Common myeloid progenitor, CD34-positive (primary cell): ENCODE measurements at regions not wholly inside any gene's neighbourhood (a gene's known extent, or its start where the extent isn't known, plus 50 kb on each side); places are given as distances from the start of the nearest gene placed in this dataset.
"Not testable (repeated sequence)": the region's sequence is repeated elsewhere in the genome, so short reads cannot be mapped to it uniquely, and the experiment has no call there.

Experiments used
- CTCF ChIA-PET: fragments of 350-600 bp; sonication (Branson Sonifier 250); formaldehyde crosslinking; loops from one replicate; lab custom pipeline; 2021; ENCODE audit warnings: antibody characterized with exemption; lab: Charles Lee
- POLR2A ChIA-PET: fragments of 350-600 bp; sonication (Branson Sonifier 250); formaldehyde crosslinking; loops from one replicate; lab custom pipeline; 2021; ENCODE audit warnings: antibody characterized with exemption; lab: Charles Lee
- DNase-seq, 3 donors: peaks; one replicate each; pipeline versions ENCODE4 v3.0.0 to v3.0.0-alpha.2; 2013
- H3K27ac ChIP-seq, 2 experiments: 1 replicate in 1 of 2; 2 replicates in 1 of 2; pipeline ENCODE4 v1.7.0; 2013; ENCODE audit warnings: inconsistent platforms in 2 of 2, low read length in 2 of 2, mild to moderate bottlenecking in 2 of 2, low read depth in 1 of 2, moderate library complexity in 1 of 2; ENCODE audit not compliant: severe bottlenecking in 2 of 2, insufficient read depth in 1 of 2, poor library complexity in 1 of 2
- H3K27me3 ChIP-seq, 5 experiments: replicated peaks in 2 of 5; 1 replicate in 3 of 5; 2 replicates in 2 of 5; pipeline versions ENCODE4 v1.6.1 to v1.7.0; 2013; ENCODE audit warnings: low read length in 4 of 5, mild to moderate bottlenecking in 2 of 5, moderate library complexity in 2 of 5, inconsistent platforms in 1 of 5; ENCODE audit not compliant: insufficient read depth in 5 of 5, control insufficient read depth in 4 of 5
- H3K36me3 ChIP-seq, 4 experiments: 1 replicate in 2 of 4; 2 replicates in 2 of 4; pipeline versions ENCODE4 v1.6.1 to v1.7.0; 2013; ENCODE audit warnings: low read length in 3 of 4, control low read depth in 1 of 4, mild to moderate bottlenecking in 1 of 4; ENCODE audit not compliant: control insufficient read depth in 4 of 4, insufficient read depth in 4 of 4
- H3K4me1 ChIP-seq, 4 experiments: 1 replicate in 3 of 4; 2 replicates in 1 of 4; pipeline versions ENCODE4 v1.6.1 to v1.7.1; 2013; ENCODE audit warnings: low read length in 3 of 4, mild to moderate bottlenecking in 3 of 4, control low read depth in 1 of 4, inconsistent platforms in 1 of 4, moderate library complexity in 1 of 4; ENCODE audit not compliant: control insufficient read depth in 4 of 4, insufficient read depth in 4 of 4; ENCODE audit errors: control extremely low read depth in 1 of 4
- H3K4me3 ChIP-seq, 7 experiments: 1 replicate in 4 of 7; 2 replicates in 3 of 7; pipeline versions ENCODE4 v1.5.1 to v1.7.0; 2013; ENCODE audit warnings: mild to moderate bottlenecking in 7 of 7, low read length in 6 of 7, moderate library complexity in 6 of 7, inconsistent platforms in 2 of 7, low read depth in 2 of 7, control low read depth in 1 of 7; ENCODE audit not compliant: insufficient read depth in 4 of 7, control insufficient read depth in 1 of 7; ENCODE audit errors: extremely low read depth in 1 of 7
- H3K9me3 ChIP-seq, 5 experiments: 1 replicate in 4 of 5; 2 replicates in 1 of 5; pipeline versions ENCODE4 v1.6.1 to v1.7.1; 2013; ENCODE audit warnings: low read length in 4 of 5, mild to moderate bottlenecking in 2 of 5, inconsistent platforms in 1 of 5, low read depth in 1 of 5, moderate library complexity in 1 of 5; ENCODE audit not compliant: control insufficient read depth in 4 of 5, insufficient read depth in 2 of 5; ENCODE audit errors: control extremely low read depth in 1 of 5
- WGBS: methylation state at CpG from one replicate; pipeline ENCODE4 v1.1.5; 2013; ENCODE audit not compliant: insufficient coverage; 5-methylcytosine and 5-hydroxymethylcytosine counted together

DNA sequence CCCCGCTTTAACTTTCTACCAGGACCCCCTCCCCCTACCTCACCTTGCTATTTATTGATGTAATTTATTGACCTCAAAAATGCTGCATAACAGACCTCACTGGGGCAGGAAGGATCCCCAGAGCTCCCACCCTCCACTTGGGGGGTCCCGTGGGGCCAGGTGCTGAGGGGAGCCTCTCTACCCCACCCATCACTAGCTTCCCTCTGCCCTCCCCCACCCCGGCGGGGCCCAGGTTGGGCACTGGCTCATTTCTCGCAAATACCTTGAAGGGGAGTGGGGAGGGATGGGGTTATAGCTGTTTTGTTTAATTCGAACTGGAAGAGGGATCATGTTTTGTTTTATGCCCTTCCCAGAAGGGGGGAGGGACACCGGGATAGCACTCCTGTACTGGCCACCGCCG lies 125.8 kb downstream of the KLHL28 start:
- H3K27ac ChIP-seq, DNase-seq, POLR2A ChIA-PET, H3K4me1 ChIP-seq, H3K9me3 ChIP-seq, H3K36me3 ChIP-seq, H3K27me3 ChIP-seq, H3K4me3 ChIP-seq, CTCF ChIA-PET: not testable (repeated sequence)
- WGBS = no CpG with 5 or more reads among the region's 9 CpGs

GRCh38 chr14:44833376-44834060 lies 128.2 kb downstream of the KLHL28 start:
- WGBS = no CpG with 5 or more reads among the region's 1 CpG

GRCh38 chr14:44830371-44830770 lies 131.4 kb downstream of the KLHL28 start:
- peaks cover 0 to 8% (median 0%) of the 10 kb centered on the region in 5 experiments for H3K27me3 ChIP-seq
- DNase-seq = no peak
- H3K4me3 ChIP-seq = no peak overlapping the region
- no CpG with 5 or more reads among the region's 1 CpG for WGBS
- H3K9me3 ChIP-seq = no peaks in the 10 kb centered on the region
- H3K4me1 ChIP-seq = no peaks in the 10 kb centered on the region
- no peak overlapping the region for H3K27ac ChIP-seq
- ChIA-PET CTCF (no interaction called here), POLR2A (no interaction called here)
- no peaks in the 10 kb centered on the region for H3K36me3 ChIP-seq

More at GRCh38 chr14:44833376-44834060, 128.2 kb downstream of the KLHL28 start:
- ChIA-PET CTCF (no interaction called here), POLR2A (no interaction called here)
- no peaks in the 10 kb centered on the region for H3K4me1 ChIP-seq
- H3K27me3 ChIP-seq = peaks cover 0 to 10% (median 0%) of the 10 kb centered on the region in 5 experiments
- H3K27ac ChIP-seq = no peak overlapping the region
- H3K4me3 ChIP-seq = no peak overlapping the region
- H3K36me3 ChIP-seq = no peaks in the 10 kb centered on the region
- DNase-seq = no peak
- no peaks in the 10 kb centered on the region for H3K9me3 ChIP-seq

GRCh38 chr14:44829021-44829420 lies 132.7 kb downstream of the KLHL28 start:
- CTCF ChIA-PET = interaction anchor here (1.4 kb wide), 1 partner anchor 11 kb away, joined by 3 read pairs; no protein-coding TSS in a partner anchor

GRCh38 chr14:44828023-44828422 lies 133.7 kb downstream of the KLHL28 start:
- POLR2A ChIA-PET = no interaction called here
- Histone ChIP-seq H3K36me3 (no peaks in the 10 kb centered on the region), H3K9me3 (no peaks in the 10 kb centered on the region), H3K4me1 (no peaks in the 10 kb centered on the region), H3K4me3 (no peak overlapping the region), H3K27me3 (peaks cover 0 to 8% (median 0%) of the 10 kb centered on the region in 5 experiments), H3K27ac (no peak overlapping the region)
- CTCF ChIA-PET = no interaction called here
- WGBS = no CpG with 5 or more reads among the region's 1 CpG
- DNase-seq = no peak

More at GRCh38 chr14:44829021-44829420, 132.7 kb downstream of the KLHL28 start:
- DNase-seq = no peak
- POLR2A ChIA-PET = interaction anchor here (0.7 kb wide), 1 partner anchor 489 kb away, joined by 3 read pairs; no protein-coding TSS in a partner anchor
- H3K4me1 ChIP-seq = no peaks in the 10 kb centered on the region
- H3K27me3 ChIP-seq = peaks cover 0 to 8% (median 0%) of the 10 kb centered on the region in 5 experiments
- no peak overlapping the region for H3K27ac ChIP-seq
- 100% methylated on average over 1 of the region's 1 CpG for WGBS
- no peaks in the 10 kb centered on the region for H3K36me3 ChIP-seq
- no peaks in the 10 kb centered on the region for H3K9me3 ChIP-seq
- no peak overlapping the region for H3K4me3 ChIP-seq

DNA sequence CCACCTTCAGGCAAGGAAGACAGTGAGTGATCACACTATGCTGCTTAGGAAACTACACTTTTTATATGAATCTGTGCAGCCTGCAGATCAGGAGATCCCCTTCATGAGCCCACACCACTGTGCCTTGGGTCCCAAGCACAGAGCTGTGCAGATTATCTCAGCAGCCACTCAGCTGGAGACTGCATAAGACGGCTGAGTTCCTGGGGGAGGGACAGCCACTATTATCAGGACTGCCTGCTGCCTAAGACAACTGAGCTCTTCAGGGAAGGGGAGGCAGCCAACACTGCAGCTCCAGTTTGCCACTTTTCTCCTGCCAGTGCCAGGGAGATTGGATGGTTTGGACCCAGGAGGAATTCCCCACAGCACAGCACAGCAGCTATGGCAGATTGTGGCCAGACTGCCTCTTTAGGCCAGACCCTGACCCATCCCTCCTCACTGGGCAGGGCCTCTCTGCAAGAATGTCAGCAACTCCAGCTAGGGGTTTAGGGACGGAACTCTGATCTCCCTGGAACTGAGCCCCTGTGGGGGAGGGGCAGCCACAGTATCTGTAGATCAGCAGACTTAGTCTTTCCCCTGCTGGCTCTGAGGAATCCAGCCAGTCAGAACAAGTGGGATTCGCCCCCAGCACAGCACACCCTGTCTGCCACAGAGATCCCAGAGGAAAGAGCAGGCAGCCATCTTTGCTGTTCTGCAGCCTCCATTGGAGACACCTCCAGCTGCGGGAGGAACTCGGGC lies 141.3 kb downstream of the KLHL28 start:
- H3K9me3 ChIP-seq = no peaks in the 10 kb centered on the region
- WGBS = 97% methylated on average over 3 of the region's 5 CpGs
- CTCF ChIA-PET = no interaction called here
- peaks cover 0 to 3% (median 0%) of the 10 kb centered on the region in 5 experiments for H3K27me3 ChIP-seq
- H3K4me3 ChIP-seq = no peak overlapping the region
- no peak overlapping the region for H3K27ac ChIP-seq
- H3K4me1 ChIP-seq = no peaks in the 10 kb centered on the region
- POLR2A ChIA-PET = no interaction called here
- no peak for DNase-seq
- H3K36me3 ChIP-seq = no peaks in the 10 kb centered on the region

DNA sequence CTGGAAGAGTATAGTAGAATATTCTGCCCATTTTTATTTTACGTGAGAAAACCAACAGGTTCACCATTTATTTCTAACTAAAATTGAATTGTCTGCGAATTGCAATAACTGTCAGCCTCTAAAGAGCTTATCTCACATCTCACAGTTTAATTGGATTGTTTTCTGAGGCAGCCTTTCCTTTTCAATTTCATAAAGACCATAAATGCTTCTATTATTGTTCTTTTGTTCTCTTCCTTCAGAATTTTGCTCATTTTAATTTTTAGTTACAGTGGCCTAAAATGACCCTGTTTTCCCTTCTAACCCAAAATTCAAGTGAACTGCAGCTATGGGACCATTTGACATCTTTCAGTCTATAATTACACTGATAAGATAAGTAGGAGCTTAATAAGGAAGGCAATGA lies 147.6 kb downstream of the KLHL28 start:
- POLR2A ChIA-PET = no interaction called here
- Histone ChIP-seq H3K4me3 (no peak overlapping the region), H3K36me3 (no peaks in the 10 kb centered on the region), H3K27me3 (peaks cover 0 to 6% (median 0%) of the 10 kb centered on the region in 5 experiments), H3K9me3 (no peaks in the 10 kb centered on the region), H3K4me1 (no peaks in the 10 kb centered on the region), H3K27ac (no peak overlapping the region)
- WGBS = 92% methylated on average over 1 of the region's 2 CpGs
- DNase-seq = no peak
- CTCF ChIA-PET = no interaction called here
